DND-41 (cell line): ENCODE measurements at regions not wholly inside any gene's neighbourhood (a gene's known extent, or its start where the extent isn't known, plus 50 kb on each side); places are given as distances from the start of the nearest gene placed in this dataset.

Experiments used
- EZH2 ChIP-seq: IDR thresholded peaks from 3 replicates; pipeline ENCODE4 v1.6.1; 2012; ENCODE audit warnings: borderline replicate concordance, low read depth, mild to moderate bottlenecking, moderate library complexity, low read length, inconsistent platforms; ENCODE audit not compliant: severe bottlenecking
- TF ChIP-seq, protein P1 (sequence below): IDR thresholded peaks from 2 replicates; pipeline ENCODE4 v1.5.1; 2012; ENCODE audit warnings: borderline replicate concordance, low read length, moderate library complexity, mild to moderate bottlenecking; ENCODE audit not compliant: poor library complexity, severe bottlenecking; ENCODE audit errors: extremely low read depth

DNA sequence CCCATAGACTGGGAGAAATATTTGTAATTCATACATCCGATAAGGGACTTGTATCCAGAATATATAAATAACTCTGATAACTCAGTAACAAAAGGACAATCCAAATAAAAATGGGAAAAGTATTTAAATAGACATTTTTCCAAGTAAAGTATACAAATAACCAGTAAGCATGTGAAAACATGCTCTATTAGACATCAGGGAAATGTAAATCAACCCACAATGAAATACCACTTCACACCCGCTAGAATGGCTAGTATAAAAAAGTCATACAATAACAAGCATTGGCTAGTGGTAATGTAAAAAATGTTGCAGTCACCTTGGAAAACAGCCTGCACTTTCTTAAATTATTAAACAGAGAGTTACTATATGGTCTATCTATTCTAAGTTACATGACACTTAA lies 650.7 kb downstream of the C12orf50 start:
- TF ChIP-seq, protein P1, sequence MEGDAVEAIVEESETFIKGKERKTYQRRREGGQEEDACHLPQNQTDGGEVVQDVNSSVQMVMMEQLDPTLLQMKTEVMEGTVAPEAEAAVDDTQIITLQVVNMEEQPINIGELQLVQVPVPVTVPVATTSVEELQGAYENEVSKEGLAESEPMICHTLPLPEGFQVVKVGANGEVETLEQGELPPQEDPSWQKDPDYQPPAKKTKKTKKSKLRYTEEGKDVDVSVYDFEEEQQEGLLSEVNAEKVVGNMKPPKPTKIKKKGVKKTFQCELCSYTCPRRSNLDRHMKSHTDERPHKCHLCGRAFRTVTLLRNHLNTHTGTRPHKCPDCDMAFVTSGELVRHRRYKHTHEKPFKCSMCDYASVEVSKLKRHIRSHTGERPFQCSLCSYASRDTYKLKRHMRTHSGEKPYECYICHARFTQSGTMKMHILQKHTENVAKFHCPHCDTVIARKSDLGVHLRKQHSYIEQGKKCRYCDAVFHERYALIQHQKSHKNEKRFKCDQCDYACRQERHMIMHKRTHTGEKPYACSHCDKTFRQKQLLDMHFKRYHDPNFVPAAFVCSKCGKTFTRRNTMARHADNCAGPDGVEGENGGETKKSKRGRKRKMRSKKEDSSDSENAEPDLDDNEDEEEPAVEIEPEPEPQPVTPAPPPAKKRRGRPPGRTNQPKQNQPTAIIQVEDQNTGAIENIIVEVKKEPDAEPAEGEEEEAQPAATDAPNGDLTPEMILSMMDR = no peak
- no peak for TF ChIP-seq EZH2
